HG02852 (cell line): ENCODE measurements at regions not wholly inside any gene's neighbourhood (a gene's known extent, or its start where the extent isn't known, plus 50 kb on each side); places are given as distances from the start of the nearest gene placed in this dataset.

Experiments used
- ATAC-seq: cut with Tn5 transposase; IDR thresholded peaks from one replicate; pipeline ENCODE4 v1.9.1; 2021; ENCODE audit warnings: mild to moderate bottlenecking, moderate library complexity; ENCODE audit not compliant: unreplicated experiment

DNA sequence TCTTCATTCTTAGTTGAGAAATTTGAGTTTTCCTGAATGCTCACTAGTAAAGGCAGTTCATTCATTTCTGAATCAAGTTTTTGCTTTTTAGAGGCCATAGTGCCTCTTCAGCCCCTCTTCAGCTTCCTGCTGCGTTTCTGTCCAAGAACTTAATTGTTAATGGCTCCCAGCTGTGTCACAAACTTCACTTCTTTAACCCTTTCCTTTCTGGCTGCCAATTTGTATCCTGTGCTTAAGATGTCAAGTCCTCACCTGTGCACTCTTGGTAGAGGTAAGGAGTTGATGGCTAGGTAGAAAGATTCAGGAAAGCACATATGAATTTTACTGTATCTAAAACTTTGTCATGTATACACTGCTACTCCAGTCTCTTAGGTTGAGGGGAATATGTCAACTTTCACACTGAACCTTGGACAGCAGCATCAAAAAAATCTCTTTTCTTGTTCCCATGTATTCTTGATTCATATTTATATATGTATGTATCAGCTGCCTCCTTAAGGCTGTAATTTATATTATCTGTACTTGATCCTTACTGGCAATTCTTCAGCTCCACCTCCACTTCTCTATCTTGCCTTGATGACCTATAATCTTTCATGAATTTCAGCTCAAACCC lies 612.8 kb downstream of the LMO4 start:
- ATAC-seq: no peak

DNA sequence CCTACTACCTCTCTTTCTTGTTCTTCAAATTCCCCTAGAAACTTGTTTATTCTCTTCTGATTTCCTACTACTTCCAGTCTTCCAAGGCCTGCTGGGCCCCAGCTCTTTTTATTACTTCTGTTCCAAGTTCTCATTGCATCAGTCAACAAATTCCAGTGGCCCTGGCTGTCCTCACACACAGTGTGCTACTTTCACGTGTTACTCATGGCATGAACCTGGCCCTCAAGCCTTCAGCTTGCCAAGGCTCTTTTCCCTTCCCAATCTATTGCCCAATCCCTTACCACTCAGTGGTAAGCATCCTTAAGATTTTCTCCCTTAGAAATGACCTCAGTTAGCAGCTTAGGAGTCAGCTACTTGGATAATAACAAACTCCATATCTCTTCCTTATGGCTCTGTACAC lies 613.5 kb downstream of the LMO4 start:
- ATAC-seq: no peak

DNA sequence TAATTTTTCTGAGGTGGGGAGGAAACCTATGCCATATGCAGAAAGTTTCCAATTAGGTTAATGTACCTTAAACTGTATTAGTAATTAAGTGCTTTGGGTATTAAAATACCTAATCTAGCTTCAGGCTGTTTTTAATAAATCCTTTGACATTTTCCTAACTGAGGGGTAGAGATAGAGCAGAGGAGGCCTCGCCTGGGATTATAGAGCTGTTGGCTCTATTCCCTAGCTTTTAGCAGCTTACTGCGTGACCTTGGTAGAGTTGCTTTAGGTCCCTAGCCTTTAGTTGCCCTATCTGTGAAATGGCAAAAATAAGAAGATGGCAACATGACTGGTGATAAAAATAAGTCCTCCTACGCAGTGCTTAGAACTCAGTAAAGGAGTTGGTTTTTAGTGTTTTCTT lies 621.0 kb downstream of the LMO4 start:
- no peak for ATAC-seq

DNA sequence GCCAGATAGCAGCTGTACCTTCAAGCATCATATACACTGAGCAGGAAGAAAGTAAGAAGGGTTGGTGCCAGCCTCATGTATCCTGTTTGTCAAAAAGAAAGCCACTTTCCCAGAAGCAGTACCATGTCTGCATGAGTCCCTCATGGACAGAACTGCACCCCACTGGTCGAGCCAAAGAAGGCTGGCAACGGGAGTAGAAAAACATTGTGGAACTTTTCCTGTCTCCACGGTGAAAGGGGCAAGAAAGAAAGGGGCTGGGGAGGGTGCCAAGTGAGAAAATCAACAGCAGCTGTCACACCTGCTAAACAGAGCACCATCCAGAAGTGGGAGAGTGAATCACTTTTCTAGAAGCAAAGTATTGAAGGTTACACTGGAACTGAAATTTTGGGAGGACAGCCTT lies 621.7 kb downstream of the LMO4 start:
- ATAC-seq: no peak

DNA sequence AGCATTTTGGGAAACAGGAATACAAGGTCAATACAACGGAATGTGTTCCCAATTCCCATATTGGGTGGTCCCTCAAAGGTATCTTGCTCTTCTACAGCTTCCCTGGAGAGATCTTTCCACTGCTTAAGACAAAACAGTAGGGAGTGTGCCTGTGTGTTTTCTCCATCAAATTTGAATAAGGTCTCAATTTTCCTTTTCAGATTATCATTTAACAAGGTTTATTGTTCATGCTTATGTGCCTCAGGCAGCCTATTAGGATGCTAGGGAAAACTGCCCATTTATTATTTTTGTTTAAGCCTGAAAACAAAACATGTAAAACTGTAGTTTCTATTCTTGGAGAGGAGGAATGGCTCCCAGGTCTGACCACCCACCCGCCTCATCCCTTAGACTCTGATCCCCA lies 622.7 kb downstream of the LMO4 start:
- no peak for ATAC-seq

DNA sequence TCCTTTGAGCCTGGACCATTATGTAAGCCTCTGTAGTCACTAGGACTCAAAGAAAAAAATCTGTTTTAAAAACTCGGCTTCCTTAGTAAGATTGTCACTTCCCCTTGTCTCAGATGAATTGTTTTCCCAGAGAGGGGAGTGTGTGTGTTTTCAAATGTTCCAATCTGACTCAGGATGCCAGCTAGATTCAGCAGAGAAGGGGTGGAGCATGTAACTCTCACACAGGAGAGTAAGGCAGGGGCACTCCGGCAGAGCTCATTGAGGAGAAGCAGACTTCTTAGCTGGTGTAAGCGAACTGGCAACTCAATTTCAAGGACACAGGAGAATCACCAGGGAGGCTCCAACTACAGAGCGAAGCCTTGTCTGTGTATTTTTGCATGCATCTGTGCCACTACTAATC lies 623.2 kb downstream of the LMO4 start:
- no peak for ATAC-seq

DNA sequence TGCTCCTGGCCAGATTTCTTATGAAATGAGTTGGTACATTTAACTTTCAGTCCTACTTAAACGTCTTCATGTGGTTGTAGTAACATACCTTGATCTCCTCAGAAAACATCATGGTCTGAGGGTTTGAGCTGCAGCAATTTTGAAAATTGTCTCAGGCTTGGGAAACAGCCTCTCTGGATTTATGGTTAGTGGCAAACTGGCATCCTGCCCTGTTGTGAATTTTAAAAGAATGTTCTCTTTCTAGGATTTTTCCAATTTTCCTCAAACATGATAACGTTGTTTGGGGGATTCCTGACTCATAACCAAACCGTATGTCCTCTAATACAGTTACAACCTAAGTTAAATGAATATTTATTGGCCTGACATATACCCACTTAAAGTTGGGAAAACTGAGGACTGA lies 624.4 kb downstream of the LMO4 start:
- no peak for ATAC-seq

DNA sequence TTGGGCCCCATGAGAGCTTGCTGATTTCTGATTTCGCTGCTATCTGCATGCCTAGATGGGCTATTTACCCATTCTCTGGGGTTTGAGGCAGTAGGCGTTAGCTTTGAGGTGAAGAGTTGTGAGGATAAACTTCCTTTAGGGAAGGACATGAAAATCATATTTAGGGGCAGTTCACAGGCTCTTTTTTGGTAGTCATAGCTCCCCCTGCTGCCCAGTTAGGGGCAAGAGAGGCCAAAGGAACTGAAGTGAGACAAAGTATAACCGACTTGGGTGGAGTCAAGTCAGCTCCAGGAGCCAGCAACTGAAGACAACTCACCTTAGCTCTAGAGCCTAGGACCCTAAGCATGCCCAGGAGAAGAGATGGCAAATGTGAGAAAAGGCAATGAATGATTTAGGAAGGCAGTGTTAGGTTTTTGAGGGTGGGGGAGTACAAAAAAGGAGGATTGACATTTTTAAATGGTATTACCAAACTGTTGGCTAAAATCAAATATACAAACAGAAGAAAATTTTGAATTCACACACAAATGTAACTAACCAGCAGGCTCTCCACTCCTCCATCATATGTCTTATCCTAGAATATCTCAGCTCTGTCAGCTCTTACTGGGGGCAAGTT lies 625.2 kb downstream of the LMO4 start:
- ATAC-seq: peak; percentile 66

DNA sequence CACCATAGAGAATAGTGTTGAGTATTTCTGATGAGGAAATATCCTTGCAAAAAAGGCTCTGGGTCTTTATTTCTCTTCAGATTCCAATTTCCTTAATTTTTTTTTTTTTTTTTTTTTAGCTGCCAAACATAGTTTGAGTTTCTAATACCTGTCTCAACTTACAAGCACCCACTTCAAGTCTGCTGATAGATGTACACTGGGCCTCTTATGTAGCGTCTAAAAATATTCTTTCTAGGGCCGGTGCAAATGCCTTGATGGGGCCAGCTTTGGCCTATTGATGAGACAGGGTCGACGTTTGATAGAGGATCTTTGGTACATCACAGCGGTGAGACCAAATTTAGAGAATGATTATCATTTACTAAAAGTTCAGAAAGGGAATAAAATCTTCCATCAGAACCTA lies 626.4 kb downstream of the LMO4 start:
- no peak for ATAC-seq

DNA sequence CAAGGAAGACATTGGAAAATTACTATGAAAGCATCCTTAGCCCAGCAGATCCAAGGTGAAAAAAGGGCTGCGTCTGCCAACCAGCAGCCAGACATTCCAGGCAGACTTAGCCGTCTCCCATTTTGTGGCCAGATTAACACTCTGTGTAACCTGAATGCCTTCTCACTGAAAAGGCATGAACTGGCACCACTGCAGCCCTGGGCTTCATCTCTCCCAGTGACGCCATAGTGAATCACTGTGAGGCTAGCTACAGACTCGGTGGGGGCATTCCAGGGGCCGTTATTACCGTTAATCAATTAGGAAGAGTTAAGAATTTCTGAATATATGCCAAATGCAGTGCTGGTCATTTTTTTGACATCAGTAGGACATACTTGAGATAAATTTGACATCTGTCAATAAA lies 627.4 kb downstream of the LMO4 start:
- ATAC-seq: no peak

DNA sequence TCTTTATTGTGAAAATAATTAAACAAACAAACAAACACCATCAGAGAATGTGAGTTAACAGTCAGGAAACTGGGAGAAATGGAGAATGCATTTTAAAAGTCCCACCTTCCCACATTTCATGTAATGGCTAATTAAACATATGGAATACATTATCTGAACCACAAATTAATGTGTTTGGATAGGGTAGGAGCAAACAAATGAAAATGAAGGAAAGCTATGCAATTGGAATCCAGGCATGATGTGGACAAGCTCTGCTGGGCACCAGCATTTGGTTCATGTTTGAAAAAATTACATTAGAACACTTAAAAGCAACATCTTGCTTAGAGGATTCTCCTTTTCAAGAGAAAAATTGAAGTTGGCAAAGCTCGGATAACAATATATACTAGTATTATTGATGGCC lies 628.1 kb downstream of the LMO4 start:
- ATAC-seq: no peak

DNA sequence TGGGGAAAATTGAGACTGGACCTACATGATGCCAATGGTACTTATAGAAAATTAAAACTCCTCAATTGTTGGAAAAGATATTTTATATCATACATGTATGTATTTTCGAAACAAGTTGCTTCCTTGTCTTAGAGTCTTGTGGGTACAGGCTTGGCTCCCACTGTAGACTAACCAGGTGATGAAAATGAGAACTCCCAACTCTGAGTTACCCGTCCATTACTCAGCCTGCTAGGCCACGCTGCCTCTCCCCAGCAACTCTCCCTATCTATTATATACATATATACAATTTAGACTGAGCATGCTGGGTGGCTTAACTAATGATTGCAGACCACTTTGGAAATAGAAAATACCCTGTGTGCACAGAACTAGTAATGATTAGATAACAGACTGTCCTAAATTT lies 628.7 kb downstream of the LMO4 start:
- no peak for ATAC-seq

DNA sequence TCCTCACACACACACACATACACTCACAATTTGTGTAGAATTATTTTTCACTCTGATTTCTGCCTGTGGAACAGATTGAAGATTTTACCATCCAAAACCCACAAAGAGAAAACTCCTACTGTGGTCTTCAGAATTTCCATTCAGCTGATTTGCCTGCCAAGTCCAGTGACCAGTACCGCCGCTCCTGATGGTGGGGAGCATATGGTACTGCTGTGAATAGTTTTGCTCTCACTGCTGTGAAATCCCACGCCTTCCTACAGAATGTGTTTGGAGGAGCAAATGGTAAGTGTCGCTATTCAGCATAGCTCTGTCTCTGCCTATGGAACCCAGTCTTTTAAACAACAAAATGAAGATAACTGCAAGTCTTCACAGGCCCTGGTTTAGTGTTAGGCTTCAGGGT lies 629.5 kb downstream of the LMO4 start:
- ATAC-seq: no peak

DNA sequence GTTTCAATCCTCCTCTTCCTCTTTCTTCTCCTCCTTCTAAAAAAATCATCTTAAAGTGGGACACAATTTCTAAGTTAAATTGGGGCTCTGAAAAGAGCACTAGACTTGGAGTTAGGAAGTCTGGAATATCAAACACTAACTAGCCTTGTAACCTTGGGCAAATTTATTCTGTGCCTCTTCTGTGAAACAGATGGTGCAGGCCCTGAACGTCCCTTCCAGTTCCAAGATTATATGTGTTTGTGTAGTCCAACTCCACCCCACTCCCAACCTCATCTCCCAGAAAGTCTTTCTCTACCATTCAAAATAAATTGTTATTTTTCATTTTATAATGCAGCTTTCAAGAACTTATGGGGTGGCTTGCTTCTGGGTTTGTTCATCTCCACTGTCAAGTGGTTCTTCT lies 630.0 kb downstream of the LMO4 start:
- no peak for ATAC-seq

DNA sequence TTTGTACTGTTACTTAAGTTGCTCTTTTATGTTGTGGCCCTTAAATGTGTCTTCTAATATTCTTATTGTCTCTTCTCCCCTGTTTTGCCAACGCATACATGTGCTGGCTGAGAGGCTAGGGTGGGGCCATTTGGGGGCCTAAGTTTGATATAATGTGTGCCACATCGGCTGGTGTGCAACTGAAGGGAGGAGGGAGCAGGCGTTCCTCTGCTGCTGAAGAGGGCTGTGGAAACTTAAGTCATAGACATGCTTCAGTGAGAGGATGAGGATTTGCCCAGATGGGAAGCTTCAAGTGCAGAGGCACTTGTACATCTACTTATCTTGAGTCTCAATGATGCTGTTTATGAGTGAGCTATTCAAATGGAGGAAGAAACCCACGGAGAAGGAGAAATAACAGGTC lies 630.6 kb downstream of the LMO4 start:
- no peak for ATAC-seq

DNA sequence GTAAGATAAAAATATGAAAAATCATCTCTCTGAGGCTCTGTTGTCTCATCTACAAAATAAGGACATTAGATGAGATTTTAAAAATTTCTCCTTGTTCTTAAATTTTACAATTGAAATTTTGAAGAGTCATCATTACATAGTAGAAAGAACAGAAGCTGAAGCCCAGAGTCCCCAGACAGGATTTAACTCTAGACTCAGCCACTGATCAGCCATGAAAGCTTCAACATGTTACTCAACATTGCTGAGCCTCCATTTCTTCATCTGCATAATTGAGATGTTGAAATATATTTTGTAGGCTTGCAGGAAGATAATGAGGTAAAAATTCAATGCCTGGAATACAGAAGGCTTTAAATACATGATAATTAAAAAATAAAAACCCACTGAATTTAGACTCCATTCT lies 633.3 kb downstream of the LMO4 start:
- ATAC-seq: no peak

DNA sequence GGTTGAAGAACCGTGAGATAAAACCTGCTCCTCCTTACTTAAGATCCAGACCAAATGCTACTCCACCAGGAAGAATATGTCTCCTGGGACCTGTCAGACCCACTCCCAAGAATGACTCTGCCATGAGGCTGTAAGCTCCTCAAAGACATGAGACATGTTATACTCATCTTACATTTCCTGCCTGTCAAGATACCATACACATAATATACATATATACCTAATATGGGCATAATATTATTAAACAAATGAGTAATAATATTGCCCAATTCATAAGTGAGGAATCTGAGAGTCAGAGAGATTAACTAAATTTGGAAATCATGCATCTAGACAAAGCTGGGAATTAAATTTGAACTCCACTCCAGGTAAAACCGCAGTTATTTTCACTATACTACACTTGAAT lies 634.9 kb downstream of the LMO4 start:
- ATAC-seq: no peak

DNA sequence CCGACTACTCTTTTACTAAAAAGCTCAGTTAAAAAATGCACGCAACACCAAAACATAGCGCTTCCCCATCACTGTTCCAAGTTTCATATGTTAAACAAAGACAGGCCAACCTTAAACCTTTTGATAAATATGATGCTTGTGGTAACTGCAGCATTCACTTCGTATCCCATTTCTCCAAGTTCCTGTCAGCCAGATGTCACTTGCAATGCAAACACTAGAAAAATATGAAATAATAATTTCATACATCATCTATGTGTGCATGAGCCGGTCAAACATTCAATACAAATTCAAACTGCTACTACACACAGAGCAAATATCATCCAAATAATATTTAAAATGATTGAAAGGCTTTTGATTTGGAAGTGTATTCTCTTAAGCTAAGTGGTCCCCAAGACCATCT lies 636.5 kb downstream of the LMO4 start:
- ATAC-seq: no peak

DNA sequence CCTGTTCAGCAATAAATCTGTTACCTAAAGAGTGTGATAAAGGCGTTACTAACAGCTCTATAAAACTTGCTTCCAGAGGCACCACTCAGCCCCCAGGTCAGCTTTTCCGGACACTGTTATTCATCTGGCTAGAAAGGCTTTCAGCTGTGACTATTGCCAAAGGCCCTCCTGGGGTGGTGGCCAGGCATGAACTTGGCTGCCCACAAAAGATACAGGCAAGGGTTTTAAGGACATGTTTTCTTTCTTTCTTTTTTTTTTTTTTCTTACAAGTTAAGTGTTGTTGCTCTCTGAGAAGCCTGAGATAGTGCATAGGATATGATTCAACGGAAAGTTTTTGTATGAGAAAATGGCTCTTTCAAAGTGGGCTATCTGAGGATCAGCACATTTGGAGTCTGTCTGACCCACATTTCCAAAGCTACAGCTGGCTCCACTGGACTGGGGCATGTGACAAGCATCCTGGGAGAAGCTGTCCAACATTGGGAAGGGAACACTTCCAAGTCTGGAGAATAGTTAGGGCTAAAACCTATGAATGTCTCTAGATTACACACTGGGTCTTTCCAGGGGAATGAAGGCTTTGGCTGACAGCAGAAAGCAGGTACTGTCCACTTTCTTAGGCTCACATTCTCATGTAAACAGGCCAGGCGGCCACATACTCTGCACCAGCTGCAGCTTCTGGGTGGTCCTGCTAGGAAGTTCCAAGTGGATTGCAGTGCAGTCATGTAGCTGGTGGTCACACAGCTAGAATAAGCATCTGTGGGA lies 639.7 kb downstream of the LMO4 start:
- no peak for ATAC-seq

DNA sequence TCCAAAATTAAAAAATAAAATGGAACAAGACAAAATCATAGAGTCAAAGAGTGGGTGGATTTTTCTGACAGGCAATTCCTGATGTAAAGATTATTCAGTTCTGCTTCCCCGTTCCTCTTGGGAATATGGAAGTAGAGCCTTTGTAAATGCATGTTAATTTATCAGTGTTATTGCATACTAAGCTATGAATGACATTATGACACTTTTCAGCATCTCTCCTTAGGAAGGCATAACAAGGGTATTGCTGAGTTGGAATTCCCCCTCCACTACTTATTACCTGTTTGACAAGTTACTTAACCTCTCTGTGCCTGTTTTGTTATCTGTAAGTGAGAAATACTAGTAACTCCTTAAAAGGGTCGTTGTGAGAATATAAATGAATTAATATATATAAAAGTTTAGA lies 640.4 kb downstream of the LMO4 start:
- ATAC-seq: no peak

DNA sequence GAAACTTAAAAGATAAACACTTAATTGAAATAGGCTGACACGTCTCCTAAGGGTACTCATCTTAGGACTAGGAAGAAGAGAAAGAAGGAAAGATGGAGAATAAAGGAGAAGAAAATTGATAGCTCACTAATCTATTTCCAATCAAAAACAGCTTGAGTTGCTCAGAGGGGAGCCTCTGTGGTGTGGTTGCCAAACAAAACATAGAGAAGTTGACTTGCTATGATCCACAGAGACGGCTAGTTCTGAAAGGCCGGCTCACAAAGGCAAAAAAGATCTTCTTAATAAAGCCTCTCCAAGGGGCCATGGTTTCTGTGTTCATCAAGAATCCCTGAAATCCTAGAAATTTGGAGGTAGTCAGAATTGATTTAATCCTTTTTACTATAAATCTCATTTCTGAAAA lies 644.1 kb downstream of the LMO4 start:
- no peak for ATAC-seq

DNA sequence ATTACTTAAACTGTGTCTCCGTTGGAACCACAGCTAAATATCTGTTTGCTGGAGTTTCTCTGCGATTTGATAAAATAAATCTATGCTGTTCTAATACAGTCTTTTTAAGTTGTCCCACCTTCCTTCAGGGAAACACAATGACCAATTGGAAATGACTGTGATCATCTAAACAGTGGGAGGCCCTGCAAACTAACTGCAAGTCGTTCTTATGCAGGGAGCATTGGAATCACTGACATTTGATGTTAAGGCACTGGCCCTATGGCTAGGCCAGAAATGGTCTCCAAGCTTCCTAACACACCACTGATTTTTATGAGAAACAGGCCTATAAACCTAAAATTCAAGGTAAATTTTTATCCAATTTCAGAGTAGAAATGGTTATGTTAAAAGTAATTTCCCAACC lies 645.2 kb downstream of the LMO4 start:
- ATAC-seq: no peak

DNA sequence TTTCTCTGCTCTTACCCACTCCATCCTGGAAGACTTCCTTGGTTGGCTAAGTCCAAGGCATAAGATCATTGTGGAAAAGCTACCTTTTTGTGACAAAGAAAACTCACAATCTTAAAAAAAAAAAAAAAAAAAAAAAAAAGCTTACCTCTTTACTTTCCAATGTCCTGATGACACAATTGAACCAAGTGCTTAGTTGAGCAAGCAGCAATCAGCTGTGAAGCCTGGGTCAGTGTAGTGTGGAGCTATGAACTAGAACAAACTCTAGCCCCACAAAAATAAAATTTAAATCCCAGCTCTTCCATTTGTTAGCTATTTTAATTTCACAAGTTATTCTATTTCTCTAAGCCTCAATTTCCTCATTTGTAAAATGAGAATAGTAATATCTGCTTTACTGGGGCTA lies 647.6 kb downstream of the LMO4 start:
- ATAC-seq: no peak
